RWPE2 (cell line): ENCODE measurements at regions not wholly inside any gene's neighbourhood (a gene's known extent, or its start where the extent isn't known, plus 50 kb on each side); places are given as distances from the start of the nearest gene placed in this dataset.
A peak's percentile ranks its signal among the peaks of the same experiment; 100 is the strongest.

Experiments
- ATAC-seq: fragments of 200-7000 bp; cut with Tn5 transposase; 3 replicates; pipeline ENCODE4 v1.9.1; 2021; ENCODE audit warnings: low read depth
- DNase-seq: peaks from one replicate; pipeline ENCODE4 v3.0.0-alpha.2; 2020; ENCODE audit warnings: low spot score
- H3K27ac ChIP-seq: fragments of 450-650 bp; 2 replicates; pipeline ENCODE4 v1.5.1; 2017; ENCODE audit warnings: mild to moderate bottlenecking; ENCODE audit not compliant: poor library complexity, severe bottlenecking
- H3K27me3 ChIP-seq: fragments of 250-450 bp; sonication (Bioruptor Pico); 2 replicates; pipeline ENCODE4 v1.5.1; 2021; ENCODE audit warnings: mild to moderate bottlenecking, moderate library complexity; ENCODE audit not compliant: insufficient read depth, poor library complexity, severe bottlenecking
- H3K36me3 ChIP-seq: fragments of 250-450 bp; sonication (Bioruptor Pico); 2 replicates; pipeline ENCODE4 v1.5.1; 2020; ENCODE audit warnings: low read depth, mild to moderate bottlenecking, moderate library complexity
- H3K4me1 ChIP-seq: fragments of 250-450 bp; sonication (Bioruptor Pico); 2 replicates; pipeline ENCODE4 v1.5.1; 2021; ENCODE audit warnings: mild to moderate bottlenecking, moderate library complexity; ENCODE audit not compliant: insufficient read depth, poor library complexity, severe bottlenecking
- H3K4me3 ChIP-seq: fragments of 250-450 bp; sonication (Bioruptor Pico); 2 replicates; pipeline ENCODE4 v1.5.1; 2021; ENCODE audit warnings: mild to moderate bottlenecking, moderate library complexity; ENCODE audit not compliant: severe bottlenecking
- H3K9me3 ChIP-seq: fragments of 250-450 bp; sonication (Bioruptor Pico); 2 replicates; pipeline ENCODE4 v1.5.1; 2021; ENCODE audit warnings: mild to moderate bottlenecking, moderate library complexity; ENCODE audit not compliant: severe bottlenecking
- CTCF ChIP-seq: fragments of 450-650 bp; IDR thresholded peaks from one replicate; pipeline ENCODE4 v1.5.1; 2017; ENCODE audit warnings: mild to moderate bottlenecking, moderate library complexity; ENCODE audit not compliant: poor library complexity, severe bottlenecking

GRCh38 chr14:37650356-37651037 lies 55.1 kb downstream of the TTC6 start:
- Histone ChIP-seq H3K27ac (no peak overlapping the region), H3K9me3 (no peaks in the 10 kb centered on the region), H3K27me3 (no peaks in the 10 kb centered on the region), H3K4me3 (no peak overlapping the region), H3K36me3 (no peaks in the 10 kb centered on the region), H3K4me1 (peaks cover 21% of the 10 kb centered on the region)
- peak; percentile 25; the same call in 1 of the 3 replicates for ATAC-seq
- TF ChIP-seq CTCF: no peak
- DNase-seq: no peak

- Histone ChIP-seq H3K36me3 (no peaks in the 10 kb centered on the region), H3K4me1 (peaks cover 21% of the 10 kb centered on the region), H3K27ac (no peak overlapping the region), H3K27me3 (no peaks in the 10 kb centered on the region), H3K9me3 (no peaks in the 10 kb centered on the region), H3K4me3 (no peak overlapping the region)
- no peak for TF ChIP-seq CTCF
- ATAC-seq (no peak), DNase-seq (no peak)
Observed at GRCh38 chr14:37652042-37652441, 56.6 kb downstream of the TTC6 start.

- Histone ChIP-seq H3K4me3 (no peak overlapping the region), H3K4me1 (peaks cover 18% of the 10 kb centered on the region), H3K9me3 (no peaks in the 10 kb centered on the region), H3K27me3 (no peaks in the 10 kb centered on the region), H3K36me3 (no peaks in the 10 kb centered on the region), H3K27ac (peak overlapping the region; percentile 19)
- TF ChIP-seq CTCF: no peak
- ATAC-seq (peak; percentile 72), DNase-seq (no peak)
Observed at GRCh38 chr14:37655418-37655817, 60.0 kb downstream of the TTC6 start.

- no peak overlapping the region for H3K27ac ChIP-seq
Observed at GRCh38 chr14:37658156-37658555, 62.7 kb downstream of the TTC6 start.

More at GRCh38 chr14:37658156-37658555, 62.7 kb downstream of the TTC6 start:
- TF ChIP-seq CTCF: no peak
- Histone ChIP-seq H3K9me3 (no peaks in the 10 kb centered on the region), H3K4me3 (no peak overlapping the region), H3K4me1 (peaks cover 12% of the 10 kb centered on the region), H3K27me3 (no peaks in the 10 kb centered on the region), H3K36me3 (no peaks in the 10 kb centered on the region)
- DNase-seq: no peak
- peak; percentile 51; the same call in 2 of the 3 replicates for ATAC-seq
